AG04450 (cell line): ENCODE measurements at regions not wholly inside any gene's neighbourhood (a gene's known extent, or its start where the extent isn't known, plus 50 kb on each side); places are given as distances from the start of the nearest gene placed in this dataset.

Experiments
- CTCF ChIA-PET: fragments of 300-600, 350-600 bp; formaldehyde crosslinking; extraction: SDS; loops from one replicate; lab custom pipeline; 2022; ENCODE audit warnings: antibody characterized with exemption, inconsistent platforms; lab: Charles Lee
- POLR2A ChIA-PET: fragments of 350-600 bp; formaldehyde crosslinking; extraction: SDS; loops from one replicate; lab custom pipeline; 2021; ENCODE audit warnings: antibody characterized with exemption, inconsistent platforms; lab: Yijun Ruan, JAX
- DNase-seq: peaks from one replicate; pipeline ENCODE4 v3.0.0-alpha.2; 2011; ENCODE audit warnings: low read depth, low spot score
- H3K27ac ChIP-seq: one replicate; pipeline ENCODE4 v1.5.1; 2012; ENCODE audit warnings: low read depth, low read length, control low read depth
- H3K27me3 ChIP-seq: one replicate; pipeline ENCODE4 v1.6.0; 2012; ENCODE audit warnings: low read length; ENCODE audit not compliant: control insufficient read depth, insufficient read depth
- H3K4me3 ChIP-seq: 2 replicates; pipeline ENCODE4 v1.5.1; 2011; ENCODE audit warnings: mild to moderate bottlenecking, low read depth, low read length, control low read depth
- H3K9me3 ChIP-seq: 2 replicates; pipeline ENCODE4 v1.5.1; 2012; ENCODE audit warnings: low read length; ENCODE audit not compliant: control insufficient read depth, insufficient read depth
- TF ChIP-seq, protein P1 (sequence below): IDR thresholded peaks from 2 replicates; pipeline ENCODE4 v1.5.1; 2011; ENCODE audit warnings: low read depth, low read length, control low read depth, inconsistent platforms

DNA sequence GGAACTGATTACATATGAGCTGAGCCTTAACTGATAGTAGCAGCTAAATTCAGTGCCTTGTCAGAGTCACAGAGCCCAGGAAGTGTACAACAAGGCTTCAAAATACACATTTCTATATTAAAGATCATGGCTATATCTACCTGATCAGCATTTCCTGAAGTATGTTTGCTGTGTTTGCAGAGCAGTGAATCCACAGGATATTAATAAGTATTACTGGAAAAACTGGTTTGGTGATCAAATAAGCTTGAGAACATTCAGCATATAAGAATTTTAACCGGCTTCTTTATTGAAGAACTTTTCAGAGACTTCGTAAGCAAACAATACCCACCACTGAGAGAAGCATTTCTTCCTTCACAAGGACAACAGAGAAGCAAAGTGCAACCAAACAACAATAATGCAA is 227.0 kb downstream of the ELAVL2 start:
- H3K27me3 ChIP-seq = no peaks in the 10 kb centered on the region
- no peak for DNase-seq
- CTCF ChIA-PET = no interaction called here
- no peak overlapping the region for H3K27ac ChIP-seq
- TF ChIP-seq, protein P1, sequence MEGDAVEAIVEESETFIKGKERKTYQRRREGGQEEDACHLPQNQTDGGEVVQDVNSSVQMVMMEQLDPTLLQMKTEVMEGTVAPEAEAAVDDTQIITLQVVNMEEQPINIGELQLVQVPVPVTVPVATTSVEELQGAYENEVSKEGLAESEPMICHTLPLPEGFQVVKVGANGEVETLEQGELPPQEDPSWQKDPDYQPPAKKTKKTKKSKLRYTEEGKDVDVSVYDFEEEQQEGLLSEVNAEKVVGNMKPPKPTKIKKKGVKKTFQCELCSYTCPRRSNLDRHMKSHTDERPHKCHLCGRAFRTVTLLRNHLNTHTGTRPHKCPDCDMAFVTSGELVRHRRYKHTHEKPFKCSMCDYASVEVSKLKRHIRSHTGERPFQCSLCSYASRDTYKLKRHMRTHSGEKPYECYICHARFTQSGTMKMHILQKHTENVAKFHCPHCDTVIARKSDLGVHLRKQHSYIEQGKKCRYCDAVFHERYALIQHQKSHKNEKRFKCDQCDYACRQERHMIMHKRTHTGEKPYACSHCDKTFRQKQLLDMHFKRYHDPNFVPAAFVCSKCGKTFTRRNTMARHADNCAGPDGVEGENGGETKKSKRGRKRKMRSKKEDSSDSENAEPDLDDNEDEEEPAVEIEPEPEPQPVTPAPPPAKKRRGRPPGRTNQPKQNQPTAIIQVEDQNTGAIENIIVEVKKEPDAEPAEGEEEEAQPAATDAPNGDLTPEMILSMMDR = no peak
- H3K9me3 ChIP-seq = peaks cover 4% of the 10 kb centered on the region
- POLR2A ChIA-PET = no interaction called here
- no peak overlapping the region for H3K4me3 ChIP-seq

DNA sequence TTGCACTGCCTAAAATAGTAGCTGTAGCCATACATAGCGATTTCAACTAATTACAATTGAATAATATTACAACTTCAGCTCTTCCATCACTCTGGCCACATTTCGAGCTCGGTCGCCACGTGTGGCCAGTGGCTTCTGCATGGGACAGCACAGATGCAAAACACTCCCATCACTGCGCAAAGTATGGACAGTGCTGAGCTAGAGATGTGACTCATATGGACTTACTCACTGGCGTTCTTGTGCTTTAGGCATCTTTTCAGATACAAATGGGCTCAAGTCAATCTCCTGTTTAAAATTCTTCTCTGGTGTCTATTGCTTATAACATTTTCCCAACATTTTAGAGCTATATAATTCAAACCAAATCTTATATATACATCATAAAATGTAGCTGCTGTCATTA is 222.7 kb downstream of the ELAVL2 start:
- TF ChIP-seq, protein P1 = no peak
- ChIA-PET CTCF (no interaction called here), POLR2A (no interaction called here)
- no peak overlapping the region for H3K4me3 ChIP-seq
- peaks cover 4% of the 10 kb centered on the region for H3K9me3 ChIP-seq
- H3K27ac ChIP-seq = no peak overlapping the region
- no peaks in the 10 kb centered on the region for H3K27me3 ChIP-seq
- no peak for DNase-seq

DNA sequence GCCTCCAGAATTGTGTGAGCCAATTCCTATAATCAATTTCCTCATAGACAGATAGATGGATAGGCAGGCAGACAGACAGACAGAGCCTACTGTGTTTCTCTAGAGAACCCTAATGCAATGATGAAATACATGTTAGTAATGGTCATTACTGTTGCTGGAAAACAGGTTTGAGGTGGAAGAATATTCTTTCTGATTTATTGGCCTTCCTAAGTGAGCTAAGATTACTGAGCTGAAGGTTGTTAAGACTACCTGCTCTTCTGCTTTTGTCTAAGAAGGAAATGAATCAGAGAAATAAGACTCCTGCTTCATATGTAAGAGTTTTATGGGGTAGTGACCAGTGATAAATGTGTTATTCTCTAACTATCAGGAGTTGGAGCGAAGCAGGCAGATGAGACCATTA is 219.9 kb downstream of the ELAVL2 start:
- Histone ChIP-seq H3K27me3 (no peaks in the 10 kb centered on the region), H3K9me3 (peaks cover 4% of the 10 kb centered on the region), H3K27ac (no peak overlapping the region), H3K4me3 (no peak overlapping the region)
- POLR2A ChIA-PET = no interaction called here
- TF ChIP-seq, protein P1 = no peak
- CTCF ChIA-PET = no interaction called here
- no peak for DNase-seq

DNA sequence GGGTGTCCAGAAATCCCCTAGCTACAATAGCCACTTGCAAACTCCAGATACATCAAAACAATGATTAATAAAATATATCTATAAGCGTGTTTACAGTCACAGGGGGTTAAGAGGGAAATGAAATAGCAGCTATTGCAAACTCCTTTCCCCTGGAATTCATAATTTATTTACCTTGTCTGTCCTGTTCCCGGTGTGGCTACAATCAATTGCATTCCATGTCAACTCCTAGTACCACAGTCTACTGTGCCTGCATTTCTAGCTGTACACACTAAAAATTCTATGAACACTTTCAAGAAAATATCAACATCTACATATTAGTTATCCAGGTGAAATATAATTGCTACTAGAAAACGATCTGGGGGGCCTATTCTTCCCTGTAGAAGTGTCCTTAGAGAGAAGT is 217.6 kb downstream of the ELAVL2 start:
- POLR2A ChIA-PET = no interaction called here
- TF ChIP-seq, protein P1 = no peak
- no peaks in the 10 kb centered on the region for H3K27me3 ChIP-seq

DNA sequence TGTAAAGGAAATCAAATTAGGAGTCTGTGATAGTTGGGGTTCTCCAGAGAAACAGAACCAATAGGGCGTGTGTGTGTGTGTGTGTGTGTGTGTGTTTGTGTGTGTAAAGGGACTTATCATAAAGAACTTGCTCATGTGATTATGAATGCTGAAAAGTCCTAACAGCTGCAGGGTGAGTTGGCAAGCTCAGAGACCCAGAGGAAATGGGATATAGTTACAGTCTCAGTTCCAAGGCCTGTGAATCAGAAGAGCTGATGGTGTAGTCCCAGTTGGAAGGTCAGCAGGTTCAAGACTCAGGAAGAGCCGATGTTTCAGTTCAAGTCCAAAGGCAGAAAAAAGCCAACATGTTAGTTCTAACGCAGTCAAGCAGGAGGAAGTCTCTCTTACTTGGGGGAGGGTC is 214.2 kb downstream of the ELAVL2 start:
- no peak overlapping the region for H3K27ac ChIP-seq
- TF ChIP-seq, protein P1 = no peak
- POLR2A ChIA-PET = no interaction called here
- DNase-seq = no peak
- no peaks in the 10 kb centered on the region for H3K27me3 ChIP-seq
- CTCF ChIA-PET = no interaction called here
- H3K9me3 ChIP-seq = peaks cover 7% of the 10 kb centered on the region; the same call in 1 of the 2 replicates
- no peak overlapping the region for H3K4me3 ChIP-seq

More for the DNA sequence above, 217.6 kb downstream of the ELAVL2 start:
- no peak overlapping the region for H3K4me3 ChIP-seq
- CTCF ChIA-PET = no interaction called here
- DNase-seq = no peak
- H3K27ac ChIP-seq = no peak overlapping the region
- peaks cover 2% of the 10 kb centered on the region; the same call in 1 of the 2 replicates for H3K9me3 ChIP-seq
